Colonic mucosa (tissue), 4 donors: ENCODE measurements at regions not wholly inside any gene's neighbourhood (a gene's known extent, or its start where the extent isn't known, plus 50 kb on each side); places are given as distances from the start of the nearest gene placed in this dataset.
"Not testable (repeated sequence)": the region's sequence is repeated elsewhere in the genome, so short reads cannot be mapped to it uniquely, and the experiment has no call there.

Experiments used
- DNase-seq: peaks from one replicate; pipeline ENCODE4 v3.0.0-alpha.2; 2020
- H3K27ac ChIP-seq: fragments of 200-600 bp; one replicate; pipeline ENCODE4 v1.8.0; 2021
- H3K27me3 ChIP-seq: fragments of 200-600 bp; one replicate; pipeline ENCODE4 v1.8.0; 2021
- H3K36me3 ChIP-seq: fragments of 200-600 bp; one replicate; pipeline ENCODE4 v1.8.0; 2021
- H3K4me1 ChIP-seq: fragments of 200-600 bp; one replicate; pipeline ENCODE4 v1.8.0; 2021; ENCODE audit warnings: mild to moderate bottlenecking
- H3K4me3 ChIP-seq: fragments of 200-600 bp; one replicate; pipeline ENCODE4 v1.8.0; 2021
- H3K9ac ChIP-seq, 2 donors: one replicate each; pipeline ENCODE4 v1.7.0; 2013; ENCODE audit warnings: control low read depth in 2 of 2, low read depth in 2 of 2, low read length in 2 of 2
- H3K9me3 ChIP-seq: fragments of 200-600 bp; one replicate; pipeline ENCODE4 v1.8.0; 2021
- CTCF ChIP-seq: fragments of 200-600 bp; IDR thresholded peaks from one replicate; pipeline ENCODE4 v1.8.0; 2022; ENCODE audit warnings: antibody characterized with exemption, mild to moderate bottlenecking
- intact Hi-C: fragments of 100-400 bp; cut with DNase I; formaldehyde crosslinking; loops from one replicate; pipeline ENCODE4 v1.14.1; 2022
- donor health status: healthy.
- donor health status: DM: no; HTN: no; CAD: no.
- donor health status: DM: no; HTN: no; CAD: no.

- no peaks in the 10 kb centered on the region for H3K4me1 ChIP-seq
- no peaks in the 10 kb centered on the region for H3K36me3 ChIP-seq
- H3K9me3 ChIP-seq = no peaks in the 10 kb centered on the region
- no peak for TF ChIP-seq CTCF
- no peak overlapping the region for H3K4me3 ChIP-seq
- no peak overlapping the region for H3K9ac ChIP-seq
- no peaks in the 10 kb centered on the region for H3K27me3 ChIP-seq
- no peak overlapping the region for H3K27ac ChIP-seq
- no peak for DNase-seq
- intact Hi-C loops = no loop called here
These were observed 169.0 kb upstream of the NANOGP8 start for GRCh38 chr15:35254062-35254461.

- no peak for TF ChIP-seq CTCF
- intact Hi-C loops = no loop called here
- H3K4me3 ChIP-seq = no peak overlapping the region
- no peaks in the 10 kb centered on the region for H3K27me3 ChIP-seq
- no peaks in the 10 kb centered on the region for H3K4me1 ChIP-seq
- no peaks in the 10 kb centered on the region for H3K9me3 ChIP-seq
- no peaks in the 10 kb centered on the region for H3K36me3 ChIP-seq
- H3K9ac ChIP-seq = no peak overlapping the region
- H3K27ac ChIP-seq = no peak overlapping the region
- DNase-seq = no peak
These were observed 167.3 kb upstream of the NANOGP8 start for GRCh38 chr15:35252351-35252865.

- Histone ChIP-seq H3K9ac (no peak overlapping the region), H3K27me3 (no peaks in the 10 kb centered on the region), H3K4me3 (no peak overlapping the region), H3K27ac (no peak overlapping the region), H3K36me3 (no peaks in the 10 kb centered on the region), H3K4me1 (no peaks in the 10 kb centered on the region), H3K9me3 (no peaks in the 10 kb centered on the region)
- TF ChIP-seq CTCF = no peak
- intact Hi-C loops = no loop called here
- DNase-seq = no peak
These were observed 162.1 kb upstream of the NANOGP8 start for GRCh38 chr15:35247150-35247549.

GRCh38 chr15:35246451-35246850 lies 161.4 kb upstream of the NANOGP8 start:
- H3K4me1 ChIP-seq = no peaks in the 10 kb centered on the region
- H3K27me3 ChIP-seq = no peaks in the 10 kb centered on the region
- intact Hi-C loops = no loop called here
- H3K27ac ChIP-seq = no peak overlapping the region
- TF ChIP-seq CTCF = no peak
- H3K9ac ChIP-seq = no peak overlapping the region
- H3K9me3 ChIP-seq = no peaks in the 10 kb centered on the region
- DNase-seq = no peak
- no peak overlapping the region for H3K4me3 ChIP-seq
- H3K36me3 ChIP-seq = no peaks in the 10 kb centered on the region

- DNase-seq, H3K27ac ChIP-seq, H3K36me3 ChIP-seq, H3K9me3 ChIP-seq, intact Hi-C loops, H3K9ac ChIP-seq, H3K4me3 ChIP-seq, H3K27me3 ChIP-seq, H3K4me1 ChIP-seq: not testable (repeated sequence)
These were observed 160.6 kb upstream of the NANOGP8 start for GRCh38 chr15:35245681-35246080.

- no peak for TF ChIP-seq CTCF
- Histone ChIP-seq H3K9me3 (no peaks in the 10 kb centered on the region), H3K36me3 (no peaks in the 10 kb centered on the region)
These were observed 159.1 kb upstream of the NANOGP8 start for GRCh38 chr15:35244227-35244626.

More at GRCh38 chr15:35244227-35244626, 159.1 kb upstream of the NANOGP8 start:
- Histone ChIP-seq H3K27ac (no peak overlapping the region), H3K4me1 (no peaks in the 10 kb centered on the region), H3K4me3 (no peak overlapping the region), H3K27me3 (no peaks in the 10 kb centered on the region), H3K9ac (no peak overlapping the region)
- intact Hi-C loops = no loop called here
- no peak for DNase-seq
